ENCODE measurements at regions not wholly inside any gene's neighbourhood (a gene's known extent, or its start where the extent isn't known, plus 50 kb on each side); places are given as distances from the start of the nearest gene placed in this dataset.

GRCh38 chr3:98991393-98991792 lies 89.9 kb upstream of the DCBLD2 start:
- no peak for DNase-seq (ENCODE audit: low spot score)

- DNase-seq (ENCODE audit: low spot score): no peak
These were observed 89.2 kb upstream of the DCBLD2 start for GRCh38 chr3:98990657-98991056.

- DNase-seq (ENCODE audit: low spot score): peak; percentile 67
These were observed 84.6 kb upstream of the DCBLD2 start for GRCh38 chr3:98986073-98986472.

- DNase-seq (ENCODE audit: low spot score): no peak
These were observed 83.9 kb upstream of the DCBLD2 start for GRCh38 chr3:98985431-98985830.

- DNase-seq (ENCODE audit: low spot score): no peak
These were observed 82.5 kb upstream of the DCBLD2 start for GRCh38 chr3:98984024-98984423.

- no peak for DNase-seq (ENCODE audit: low spot score)
These were observed 80.9 kb upstream of the DCBLD2 start for GRCh38 chr3:98982351-98982750.

GRCh38 chr3:98980915-98981596 lies 79.6 kb upstream of the DCBLD2 start:
- no peak for DNase-seq (ENCODE audit: low spot score)

GRCh38 chr3:98979296-98979695 lies 77.8 kb upstream of the DCBLD2 start:
- DNase-seq (ENCODE audit: low spot score): no peak

- no peak for DNase-seq (ENCODE audit: low spot score)
These were observed 76.7 kb upstream of the DCBLD2 start for GRCh38 chr3:98978068-98978811.

GRCh38 chr3:98977520-98977919 lies 76.0 kb upstream of the DCBLD2 start:
- no peak for DNase-seq (ENCODE audit: low spot score)

- DNase-seq (ENCODE audit: low spot score): no peak
These were observed 72.9 kb upstream of the DCBLD2 start for GRCh38 chr3:98974442-98974841.

GRCh38 chr3:98972720-98973119 lies 71.2 kb upstream of the DCBLD2 start:
- DNase-seq (ENCODE audit: low spot score): no peak

- no peak for DNase-seq (ENCODE audit: low spot score)
These were observed 70.7 kb upstream of the DCBLD2 start for GRCh38 chr3:98972155-98972554.

GRCh38 chr3:98971169-98971681 lies 69.7 kb upstream of the DCBLD2 start:
- DNase-seq (ENCODE audit: low spot score): no peak

GRCh38 chr3:98969295-98969694 lies 67.8 kb upstream of the DCBLD2 start:
- no peak for DNase-seq (ENCODE audit: low spot score)

- DNase-seq (ENCODE audit: low spot score): no peak
These were observed 67.3 kb upstream of the DCBLD2 start for GRCh38 chr3:98968824-98969223.

- no peak for DNase-seq (ENCODE audit: low spot score)
These were observed 66.9 kb upstream of the DCBLD2 start for GRCh38 chr3:98968347-98968746.

GRCh38 chr3:98967758-98968157 lies 66.3 kb upstream of the DCBLD2 start:
- DNase-seq (ENCODE audit: low spot score): no peak

GRCh38 chr3:98966862-98967546 lies 65.5 kb upstream of the DCBLD2 start:
- DNase-seq (ENCODE audit: low spot score): no peak

GRCh38 chr3:98966434-98966833 lies 64.9 kb upstream of the DCBLD2 start:
- DNase-seq (ENCODE audit: low spot score): no peak

- DNase-seq (ENCODE audit: low spot score): no peak
These were observed 63.3 kb upstream of the DCBLD2 start for GRCh38 chr3:98964784-98965183.

- DNase-seq (ENCODE audit: low spot score): no peak
These were observed 62.1 kb upstream of the DCBLD2 start for GRCh38 chr3:98963546-98963945.

GRCh38 chr3:98962951-98963350 lies 61.5 kb upstream of the DCBLD2 start:
- DNase-seq (ENCODE audit: low spot score): no peak

Measured in left forelimb (tissue), 1 donor.